ENCODE measurements at regions not wholly inside any gene's neighbourhood (a gene's known extent, or its start where the extent isn't known, plus 50 kb on each side); places are given as distances from the start of the nearest gene placed in this dataset.

GRCh38 chr3:194797555-194798250 lies 112.0 kb downstream of the FAM43A start:
- no peak for TF ChIP-seq EZH2 (IDR thresholded peaks at IDR 0.05; ENCODE audit: borderline replicate concordance, low read depth, low read length, severe bottlenecking)
- no peak for TF ChIP-seq CTCF (IDR thresholded peaks at IDR 0.05; ENCODE audit: borderline replicate concordance, extremely low read depth, low read length, poor library complexity, severe bottlenecking)
